NCI-H345 (cell line): ENCODE measurements at regions not wholly inside any gene's neighbourhood (a gene's known extent, or its start where the extent isn't known, plus 50 kb on each side); places are given as distances from the start of the nearest gene placed in this dataset.

ENCODE experiments used
- DNase-seq: peaks from one replicate; lab custom pipeline; 2025; lab: John Stamatoyannopoulos, UW

- DNase-seq, result no peak
These were observed 258.5 kb upstream of the CDH4 start for GRCh38 chr20:60993433-60994044.

GRCh38 chr20:60999250-60999649 lies 252.8 kb upstream of the CDH4 start:
- DNase-seq, result no peak

- DNase-seq, result no peak
These were observed 250.0 kb upstream of the CDH4 start for GRCh38 chr20:61002090-61002489.

GRCh38 chr20:61014491-61014890 lies 237.6 kb upstream of the CDH4 start:
- DNase-seq, result no peak

GRCh38 chr20:61015602-61016001 lies 236.5 kb upstream of the CDH4 start:
- DNase-seq, result no peak

GRCh38 chr20:61019322-61019721 lies 232.7 kb upstream of the CDH4 start:
- DNase-seq, result no peak

- no peak for DNase-seq
These were observed 228.4 kb upstream of the CDH4 start for GRCh38 chr20:61023612-61024011.

- DNase-seq, result no peak
These were observed 227.7 kb upstream of the CDH4 start for GRCh38 chr20:61024390-61024789.

- DNase-seq, result no peak
These were observed 226.5 kb upstream of the CDH4 start for GRCh38 chr20:61025536-61025935.

- DNase-seq, result no peak
These were observed 225.9 kb upstream of the CDH4 start for GRCh38 chr20:61026173-61026572.

- no peak for DNase-seq
These were observed 225.3 kb upstream of the CDH4 start for GRCh38 chr20:61026731-61027130.

- DNase-seq, result no peak
These were observed 224.8 kb upstream of the CDH4 start for GRCh38 chr20:61027218-61027617.

- no peak for DNase-seq
These were observed 221.9 kb upstream of the CDH4 start for GRCh38 chr20:61030130-61030529.

GRCh38 chr20:61031101-61031830 lies 220.8 kb upstream of the CDH4 start:
- DNase-seq, result no peak

GRCh38 chr20:61037498-61037897 lies 214.6 kb upstream of the CDH4 start:
- no peak for DNase-seq

GRCh38 chr20:61041481-61041880 lies 210.6 kb upstream of the CDH4 start:
- no peak for DNase-seq

- no peak for DNase-seq
These were observed 209.3 kb upstream of the CDH4 start for GRCh38 chr20:61042506-61043385.

GRCh38 chr20:61043681-61044080 lies 208.4 kb upstream of the CDH4 start:
- DNase-seq, result no peak

GRCh38 chr20:61044499-61044898 lies 207.6 kb upstream of the CDH4 start:
- no peak for DNase-seq

GRCh38 chr20:61045091-61045490 lies 207.0 kb upstream of the CDH4 start:
- no peak for DNase-seq

GRCh38 chr20:61045876-61046585 lies 206.0 kb upstream of the CDH4 start:
- no peak for DNase-seq

- no peak for DNase-seq
These were observed 205.2 kb upstream of the CDH4 start for GRCh38 chr20:61046721-61047351.
